ENCODE measurements at regions not wholly inside any gene's neighbourhood (a gene's known extent, or its start where the extent isn't known, plus 50 kb on each side); places are given as distances from the start of the nearest gene placed in this dataset.
A peak's percentile ranks its signal among the peaks of the same experiment; 100 is the strongest.

DNA sequence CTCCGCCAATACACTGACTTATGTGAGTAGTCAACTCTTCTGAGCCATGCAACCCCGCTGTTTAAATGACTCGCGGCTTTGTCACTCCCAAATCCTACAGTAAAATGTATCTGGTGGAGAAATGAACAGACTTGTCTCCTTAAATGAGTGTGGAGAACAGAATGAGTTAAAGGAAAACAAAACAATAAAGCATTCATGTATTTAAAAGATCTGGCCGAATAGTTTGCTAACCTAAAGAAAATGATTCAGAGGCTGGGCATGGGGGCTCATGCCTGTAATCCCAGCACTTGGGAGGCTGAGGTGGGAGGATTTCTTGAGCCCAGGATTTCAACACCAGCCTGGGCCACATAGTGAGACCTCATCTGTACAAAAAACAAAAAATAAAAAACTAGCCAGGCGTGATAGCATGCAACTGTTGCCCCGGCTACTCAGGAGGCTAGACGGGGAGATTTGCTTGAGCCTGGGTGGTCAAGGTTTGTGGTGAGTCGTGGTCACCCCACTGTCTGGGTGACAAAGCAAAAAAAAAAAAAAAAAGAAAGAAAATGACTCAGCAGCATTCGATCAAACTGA is 86.5 kb upstream of the PFKP start:
- DNase-seq, result no peak

DNA sequence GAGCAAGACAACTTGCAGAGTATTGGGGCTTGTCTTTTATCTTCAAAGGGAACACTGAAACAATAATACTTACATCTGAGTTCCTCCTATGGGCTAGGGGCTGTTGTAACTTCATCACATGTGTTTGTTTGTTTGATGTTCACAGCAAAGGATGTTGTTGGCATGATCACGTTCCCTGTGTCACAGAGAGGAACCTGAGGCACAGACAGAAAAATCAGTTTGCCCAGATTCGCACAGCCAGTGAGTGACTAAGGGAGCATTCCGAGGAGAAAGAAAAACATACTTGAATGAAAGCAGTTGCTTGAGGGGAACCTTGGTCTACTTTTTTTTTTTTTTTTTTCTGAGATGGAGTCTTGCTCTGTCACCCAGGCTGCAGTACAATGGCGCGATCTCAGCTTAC is 87.2 kb upstream of the PFKP start:
- no peak for DNase-seq

DNA sequence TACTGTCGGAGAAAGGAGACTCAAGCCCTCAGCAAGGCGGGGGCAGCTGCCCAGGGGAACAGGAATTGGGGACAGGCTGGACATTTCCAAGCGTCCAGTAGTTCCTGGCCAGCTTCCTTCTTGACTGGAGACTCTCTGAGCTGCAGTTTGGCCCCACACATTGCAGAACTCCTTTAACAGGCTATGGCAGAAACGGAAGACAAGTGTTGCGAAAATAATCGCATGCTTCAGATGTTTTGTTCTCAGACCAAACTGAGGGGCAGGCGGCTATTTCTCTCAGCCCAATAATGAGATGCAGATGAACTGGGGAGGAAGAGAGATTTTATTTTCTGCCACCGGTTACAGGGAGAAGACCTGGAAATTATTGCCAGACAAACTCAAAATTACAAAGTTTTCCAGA is 88.0 kb upstream of the PFKP start:
- DNase-seq, result no peak

DNA sequence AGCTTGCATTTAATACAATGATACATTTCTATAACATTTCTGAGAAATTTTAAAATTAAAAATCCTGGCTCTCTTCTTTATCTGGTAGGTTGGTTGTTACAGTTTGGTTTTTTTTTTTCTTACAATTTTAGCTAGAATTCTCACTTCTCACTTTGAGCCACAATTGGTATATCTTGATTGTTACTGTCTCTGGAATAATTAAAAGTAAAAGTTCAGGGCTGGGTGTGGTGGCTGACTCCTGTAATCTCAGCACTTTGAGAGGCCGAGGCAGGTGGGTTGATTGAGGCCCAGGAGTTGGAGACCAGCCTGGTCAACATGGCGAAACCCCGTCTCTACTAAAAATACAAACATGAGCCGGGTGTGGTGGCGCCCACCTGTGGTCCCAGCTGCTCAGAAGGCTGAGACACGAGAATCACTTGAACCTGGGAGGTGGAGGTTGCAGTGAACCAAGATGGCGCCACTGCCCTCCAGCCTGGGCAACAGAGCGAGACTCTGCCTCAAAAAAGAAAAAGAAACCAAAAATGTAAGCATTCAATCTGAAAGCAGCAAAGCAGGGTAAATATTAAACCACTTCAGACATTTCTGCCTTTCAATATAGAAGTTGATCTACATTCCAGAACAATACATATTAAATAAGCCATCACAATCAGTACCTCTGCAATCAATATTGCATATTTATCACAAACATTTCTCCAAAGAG is 88.6 kb upstream of the PFKP start:
- DNase-seq, result no peak

DNA sequence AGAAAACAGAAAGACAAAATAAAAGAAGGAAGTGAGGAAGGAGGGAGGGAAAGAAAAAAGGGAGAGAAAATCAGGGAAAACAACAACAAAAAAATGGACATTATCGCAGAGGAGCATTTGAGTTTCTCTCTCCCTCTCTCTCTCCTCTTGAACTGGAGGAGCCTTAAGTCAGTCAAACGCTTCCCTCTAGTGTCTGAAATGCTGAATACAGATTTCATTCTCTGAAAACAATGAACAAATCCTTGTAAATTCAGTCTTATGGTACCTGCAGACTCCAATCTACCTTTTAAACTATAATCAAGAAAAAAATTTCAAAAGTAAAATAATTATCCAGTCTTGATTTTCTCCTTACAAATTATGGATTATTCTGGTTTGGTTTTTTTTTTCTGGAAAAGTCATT is 89.2 kb upstream of the PFKP start:
- DNase-seq, result peak; percentile 43

DNA sequence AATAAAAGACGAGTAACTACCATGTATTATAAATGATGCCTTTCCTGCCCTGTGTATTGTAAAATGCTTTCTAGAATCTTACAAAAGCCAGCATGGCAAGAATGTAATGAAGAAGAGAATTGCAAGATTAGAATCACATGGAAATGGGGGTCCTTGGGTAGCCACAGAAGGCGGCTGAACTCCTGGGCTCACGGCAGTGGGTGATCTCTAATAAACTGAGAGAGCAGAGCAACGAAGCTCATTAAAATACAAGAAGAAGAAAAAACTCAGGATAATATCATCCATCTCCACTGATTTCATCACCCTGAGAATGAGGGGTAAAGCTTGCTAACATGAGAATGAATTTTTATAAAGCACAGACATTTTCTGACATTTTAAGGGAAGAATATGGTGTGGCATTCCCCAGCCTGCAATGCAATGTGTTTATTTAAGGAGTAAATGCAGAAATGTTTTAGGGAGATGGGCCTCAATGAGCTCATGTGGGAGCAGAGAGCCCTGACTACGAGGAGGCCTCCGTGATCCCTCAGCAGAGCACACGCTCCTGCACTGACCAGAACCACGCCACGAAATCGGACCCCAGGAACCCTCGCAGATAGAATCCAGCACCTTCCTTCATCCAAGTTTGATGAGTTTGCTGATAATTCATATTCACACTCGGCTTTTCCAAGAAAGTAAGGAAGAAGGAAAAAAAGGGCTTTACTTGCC is 92.7 kb upstream of the PFKP start:
- no peak for DNase-seq

DNA sequence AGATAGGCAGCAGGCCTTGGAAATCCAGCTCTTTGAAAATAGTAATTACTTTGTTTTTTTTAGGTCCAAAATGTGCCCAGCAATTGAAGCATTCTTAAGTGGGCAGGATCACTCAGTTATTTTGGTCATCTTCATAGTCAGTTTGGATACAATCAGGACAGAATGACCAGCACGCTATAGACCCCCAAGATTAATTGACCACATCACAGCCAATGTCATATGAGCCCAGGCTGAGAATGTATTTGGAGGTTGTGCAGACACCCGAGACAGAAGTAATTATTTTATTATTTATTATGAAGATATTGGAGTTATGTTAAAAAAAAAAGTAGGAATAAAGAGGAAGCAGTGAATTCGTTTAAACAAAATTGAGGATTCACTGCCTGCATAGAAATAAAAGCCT is 93.3 kb upstream of the PFKP start:
- no peak for DNase-seq

DNA sequence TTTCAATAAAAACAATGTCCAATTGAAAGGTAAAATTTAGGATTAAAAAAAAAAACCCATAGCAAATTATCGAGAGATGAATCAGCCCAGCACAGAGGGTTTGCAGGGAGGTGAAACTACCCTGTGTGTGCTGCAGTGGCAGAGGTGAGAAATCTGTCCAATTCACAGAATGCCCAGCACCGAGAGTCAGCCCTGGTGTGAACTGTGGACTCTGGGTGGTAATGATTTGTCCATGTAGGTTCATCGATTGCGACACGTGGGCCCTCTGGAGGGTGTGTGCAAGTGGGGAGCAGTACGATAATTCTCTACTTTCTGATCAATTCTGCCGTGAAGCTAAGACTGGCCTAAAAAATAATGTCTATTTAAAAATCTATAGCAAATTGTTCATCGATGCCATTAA is 94.5 kb upstream of the PFKP start:
- no peak for DNase-seq

DNA sequence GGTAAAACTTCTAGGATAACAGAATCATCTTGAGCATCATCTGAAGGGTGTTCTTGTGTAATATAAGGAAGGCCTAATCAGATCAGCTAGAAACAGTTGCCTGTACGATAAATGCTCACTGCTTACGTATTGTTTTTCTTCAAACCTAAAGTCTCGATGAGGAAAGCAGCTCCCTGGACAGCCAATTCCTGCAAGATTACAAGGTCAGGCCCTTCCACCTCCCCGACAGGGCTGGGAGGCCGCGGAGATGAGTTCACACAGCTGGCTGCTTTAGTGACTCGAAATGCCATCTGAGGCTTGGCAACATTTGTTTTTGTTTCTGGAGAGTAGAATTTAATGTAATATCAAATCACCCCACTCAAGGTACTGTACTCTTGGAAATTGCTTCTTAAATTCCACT is 95.1 kb upstream of the PFKP start:
- DNase-seq, result no peak

DNA sequence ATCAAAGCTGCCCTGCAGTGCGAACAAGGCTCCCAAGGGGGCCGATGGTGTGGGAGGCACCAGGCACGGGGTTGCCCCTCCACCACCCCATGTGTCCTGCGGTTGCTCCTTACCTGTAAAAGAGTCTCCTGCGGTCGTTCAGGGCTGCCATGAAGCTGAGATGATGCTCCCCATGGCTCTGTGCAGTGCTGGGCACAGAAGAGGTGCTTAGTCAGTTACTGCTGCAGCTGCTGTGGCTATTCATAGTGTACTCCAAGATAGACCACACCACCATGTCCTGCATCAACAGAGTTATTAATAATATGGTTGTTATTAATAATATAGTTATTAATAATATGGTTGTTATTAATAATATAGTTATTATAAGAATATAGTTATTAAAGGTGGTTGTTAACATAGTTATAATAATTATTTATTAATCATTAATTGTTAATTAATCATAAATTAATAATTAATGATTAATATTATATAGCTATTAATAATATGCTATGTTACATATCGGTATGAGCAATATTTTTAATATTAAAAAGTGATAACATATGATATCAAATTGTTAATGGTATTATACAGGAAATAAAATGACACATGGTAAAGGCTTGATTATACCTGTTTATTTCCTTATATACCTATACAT is 97.0 kb upstream of the PFKP start:
- no peak for DNase-seq

DNA sequence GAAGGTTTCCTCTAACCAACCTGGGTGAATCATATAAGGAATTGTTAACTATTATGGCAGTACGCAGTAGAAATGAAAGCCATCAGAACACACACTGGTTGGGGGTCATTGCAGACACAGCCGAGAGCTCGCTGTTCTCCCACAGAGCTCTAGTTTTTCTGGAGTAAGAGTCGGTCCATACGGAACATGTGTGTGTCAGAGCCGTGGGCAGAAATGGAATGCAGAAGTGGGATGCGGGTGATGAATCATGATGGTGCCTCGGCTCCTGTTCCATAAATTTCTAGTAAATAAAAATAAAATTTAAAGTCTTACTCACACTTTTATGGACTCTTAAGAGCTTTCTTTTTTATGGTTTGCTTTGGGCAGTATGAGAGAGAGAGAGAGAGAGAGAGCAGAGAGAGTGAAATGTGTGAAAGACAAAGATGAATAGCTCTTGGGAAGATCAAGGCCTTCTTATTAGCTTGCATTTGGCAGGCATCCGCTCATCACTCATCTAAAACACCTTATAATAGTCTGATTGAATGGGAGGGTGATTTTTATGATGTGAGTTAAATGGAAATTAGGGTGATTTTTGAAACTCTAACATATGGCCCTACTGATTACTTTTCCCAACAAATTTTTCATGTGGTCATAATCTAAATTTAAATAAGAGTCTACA is 98.8 kb upstream of the PFKP start:
- no peak for DNase-seq

DNA sequence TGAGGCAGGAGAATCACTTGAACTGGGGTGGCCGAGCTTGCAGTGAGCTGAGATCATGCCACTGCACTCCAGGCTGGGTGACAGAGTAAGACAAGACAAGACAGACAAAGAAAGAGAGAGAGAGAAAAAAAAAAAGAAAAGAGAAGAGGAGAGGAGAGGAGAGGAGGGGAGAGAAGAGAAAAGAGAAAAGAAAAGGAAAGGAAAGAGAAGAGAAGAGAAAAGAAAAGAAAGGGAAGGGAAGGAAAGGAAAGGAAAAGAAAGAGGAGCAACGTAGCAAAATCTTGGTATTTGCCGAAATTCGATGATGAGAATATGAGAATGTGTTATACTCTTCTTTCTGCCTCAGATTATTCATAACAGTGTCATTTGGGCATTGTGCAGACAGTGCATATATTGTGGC is 101.2 kb upstream of the PFKP start:
- DNase-seq, result no peak

DNA sequence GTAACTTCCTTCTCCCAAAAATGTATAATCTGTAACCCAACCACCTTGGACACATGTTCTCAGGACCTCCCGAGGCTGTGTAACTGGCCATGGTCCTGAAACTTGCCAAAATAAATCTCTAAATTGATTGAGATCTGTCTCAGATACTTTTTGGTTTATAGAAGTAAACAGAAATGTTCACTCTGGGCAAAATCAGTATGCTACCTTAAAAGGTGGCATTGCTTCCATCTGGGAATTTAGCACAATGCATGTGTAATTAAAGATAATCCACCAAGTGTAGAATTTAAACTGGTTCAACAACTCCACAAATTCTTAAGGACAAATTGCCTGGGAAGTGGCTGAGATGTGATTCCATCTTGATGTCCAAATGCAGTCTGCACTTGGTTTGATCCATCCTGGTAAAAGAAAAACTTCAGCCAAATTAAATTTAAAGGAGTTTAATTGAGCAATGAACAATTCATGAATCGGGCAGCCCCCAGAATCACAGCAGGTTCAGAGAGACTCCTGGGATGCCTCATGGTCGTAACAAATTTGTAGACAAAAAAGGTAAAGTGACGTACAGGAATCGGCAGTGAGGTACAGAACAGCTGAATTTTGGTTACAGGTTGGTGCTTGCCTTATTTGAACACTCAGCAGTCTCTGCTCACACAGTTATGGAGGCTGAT is 102.6 kb upstream of the PFKP start:
- DNase-seq, result no peak

DNA sequence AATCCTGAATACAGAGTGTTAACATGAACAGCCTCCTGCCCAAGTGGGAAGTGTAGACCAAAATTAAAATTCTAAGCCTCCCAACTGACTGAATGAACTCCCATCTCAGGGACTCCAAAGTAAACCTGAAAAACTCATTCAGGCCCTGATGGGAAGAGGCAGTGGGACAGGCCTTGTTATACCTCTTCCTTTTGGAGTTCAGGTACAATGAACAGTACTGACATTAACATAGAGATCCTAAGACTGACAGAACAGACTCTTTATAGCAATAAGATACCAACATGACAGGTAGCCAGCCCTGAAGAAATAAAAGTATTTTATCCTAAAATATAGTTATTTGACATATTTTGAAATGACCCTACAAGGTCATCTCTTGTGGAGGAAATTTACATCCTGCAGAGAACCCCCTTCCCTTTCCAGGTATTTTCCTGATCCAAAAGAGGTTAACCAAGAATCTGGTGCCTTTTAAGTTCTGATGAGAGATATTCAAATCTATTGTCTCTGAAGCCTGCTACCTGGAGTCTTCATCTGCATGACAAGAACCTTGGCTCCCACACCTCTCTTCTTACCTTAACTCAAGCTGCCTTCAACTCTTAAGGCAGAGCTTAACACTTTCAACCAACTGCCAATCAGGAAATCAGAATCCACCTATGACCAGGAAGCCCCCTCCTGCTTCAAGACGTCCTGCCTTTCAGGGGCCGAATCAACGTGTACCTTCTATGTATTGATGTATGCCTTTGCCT is 103.3 kb upstream of the PFKP start:
- no peak for DNase-seq

DNA sequence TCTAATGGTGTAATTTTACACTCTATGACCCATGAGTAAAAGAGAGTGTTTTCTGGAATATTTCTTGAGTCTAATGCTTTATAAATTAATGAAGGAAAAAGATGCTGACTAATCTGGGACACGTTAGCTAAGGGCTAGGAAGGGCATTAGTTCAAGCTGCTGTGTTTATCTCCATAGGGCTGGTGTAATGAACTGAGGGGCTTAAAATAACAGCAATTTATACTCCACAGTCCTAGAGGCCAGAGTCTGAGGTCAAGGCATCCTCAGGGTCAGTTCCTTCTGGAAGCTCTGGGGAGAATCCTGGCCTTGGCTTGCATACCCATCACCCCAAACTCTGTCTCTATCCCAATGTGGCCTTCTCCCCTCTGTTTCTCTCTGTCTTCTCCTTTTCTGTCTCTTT is 105.2 kb upstream of the PFKP start:
- DNase-seq, result no peak

DNA sequence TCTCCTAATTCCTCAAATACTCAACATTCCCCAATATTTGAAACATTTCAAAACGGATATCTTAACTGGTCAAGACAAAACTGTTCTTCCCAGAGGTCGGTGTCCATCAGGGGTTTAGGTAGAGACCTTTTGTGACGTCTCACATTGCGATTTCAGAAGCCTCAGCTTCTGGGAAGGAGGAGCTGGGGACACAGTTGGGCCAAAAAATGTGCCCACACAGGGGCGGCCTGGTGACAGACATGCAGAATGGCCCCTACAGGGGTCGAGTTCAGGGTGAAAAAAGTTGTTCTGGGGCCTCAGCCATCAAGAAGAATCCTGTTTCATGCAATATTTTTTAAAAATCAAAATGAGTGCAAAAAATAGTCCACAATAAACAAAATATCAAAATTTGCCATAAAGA is 108.7 kb upstream of the PFKP start:
- DNase-seq, result no peak

DNA sequence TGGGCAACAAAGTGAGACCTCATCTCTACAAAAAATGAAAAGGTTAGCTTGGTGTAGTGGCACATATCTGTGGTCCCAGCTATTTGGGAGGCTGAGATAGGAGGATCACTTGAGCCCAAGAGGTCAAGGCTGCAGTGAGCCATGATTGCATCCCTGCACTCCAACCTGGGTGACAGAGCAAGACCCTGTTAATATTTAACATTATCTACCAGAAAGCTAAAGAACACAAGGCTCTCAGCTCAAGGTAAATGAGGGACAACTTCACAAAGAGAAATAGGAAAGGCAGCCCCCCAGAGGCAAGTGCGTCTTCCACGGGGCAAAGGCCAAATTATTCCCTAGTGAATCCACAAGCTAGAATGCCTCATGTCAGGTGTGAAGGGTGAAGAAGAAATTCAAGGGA is 109.6 kb upstream of the PFKP start:
- DNase-seq, result no peak

DNA sequence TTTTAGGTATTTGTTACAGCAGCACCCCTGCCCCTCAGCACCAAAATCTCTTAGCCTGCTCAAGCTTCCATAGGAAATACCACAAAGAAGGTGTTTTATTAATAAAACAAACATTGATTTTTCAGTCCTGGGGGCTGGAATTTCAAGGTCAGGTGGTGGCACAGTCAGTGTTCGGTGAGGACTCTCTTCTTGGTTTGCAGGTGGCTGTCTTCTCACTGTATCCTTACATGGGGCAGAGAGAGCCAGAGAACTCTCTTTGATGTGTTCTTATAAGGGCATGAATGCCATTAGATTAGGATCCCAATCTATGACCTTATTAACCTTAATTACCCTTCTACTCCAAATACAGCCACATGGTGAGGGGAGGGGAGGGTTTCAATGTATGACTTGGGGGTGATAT is 112.3 kb upstream of the PFKP start:
- DNase-seq, result no peak

DNA sequence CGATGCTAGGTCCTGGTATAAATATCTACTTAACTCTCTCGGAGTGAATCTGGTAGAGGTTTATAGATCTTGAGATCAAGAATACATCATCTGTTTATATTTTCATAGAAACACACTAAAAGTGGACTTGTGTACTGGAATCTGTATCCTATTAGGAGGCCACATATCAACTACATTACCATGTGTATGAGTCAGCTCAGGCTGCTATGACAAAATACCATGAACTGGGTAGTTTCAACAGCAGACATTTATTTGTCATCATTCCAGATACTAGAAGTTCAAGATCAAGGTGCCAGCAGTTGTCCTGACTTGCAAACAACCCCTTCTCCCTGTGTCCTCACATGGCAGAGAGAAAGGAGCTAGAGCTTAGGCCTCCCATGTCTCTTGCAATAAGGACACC is 113.9 kb upstream of the PFKP start:
- DNase-seq, result no peak

DNA sequence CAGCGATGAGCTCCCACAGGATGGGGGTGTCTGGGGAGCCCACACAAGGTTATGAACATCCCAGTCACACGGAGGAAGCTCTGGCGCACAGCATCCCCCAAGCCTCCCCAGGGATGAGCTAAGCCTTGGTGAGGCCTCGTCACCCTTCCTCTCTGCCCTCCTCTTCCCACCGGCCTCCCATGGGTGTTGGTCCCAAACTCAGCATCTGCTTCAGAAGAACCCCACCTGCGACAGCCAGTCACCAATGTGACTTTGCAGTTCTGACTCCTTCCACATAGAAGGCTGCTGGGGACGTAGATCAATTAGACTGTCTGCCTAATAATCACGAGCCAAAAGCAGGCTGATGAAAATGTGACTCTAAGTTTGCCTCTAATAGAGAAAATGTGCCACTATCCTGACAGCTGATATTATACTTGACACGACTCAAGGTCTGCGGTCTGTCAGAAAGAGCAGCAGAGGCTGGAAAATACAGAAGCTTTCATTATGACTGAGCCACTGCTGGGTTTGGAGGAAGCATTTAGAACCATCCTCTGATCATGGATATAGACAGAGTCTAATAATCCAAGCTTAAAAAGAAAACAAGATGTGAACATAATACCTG is 116.0 kb upstream of the PFKP start:
- no peak for DNase-seq

DNA sequence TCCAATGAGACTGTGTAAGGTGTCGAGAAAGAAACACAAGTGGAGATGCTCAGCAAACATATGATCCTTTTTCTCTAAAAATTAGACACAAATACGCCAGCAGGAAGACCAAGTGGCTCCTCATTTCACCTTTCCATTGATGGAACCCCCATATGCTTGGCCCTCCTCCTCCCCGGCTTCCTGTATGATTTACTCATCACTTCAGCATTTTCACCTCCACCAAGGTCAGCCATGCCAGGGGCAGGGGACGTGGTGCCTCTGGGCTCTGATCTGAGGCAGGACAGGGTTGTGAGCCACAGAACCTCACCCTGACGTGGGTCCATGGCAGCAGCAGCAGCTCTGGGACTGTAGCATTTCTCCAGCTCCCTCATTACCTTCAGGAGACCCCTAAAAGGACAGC is 116.8 kb upstream of the PFKP start:
- DNase-seq, result no peak

DNA sequence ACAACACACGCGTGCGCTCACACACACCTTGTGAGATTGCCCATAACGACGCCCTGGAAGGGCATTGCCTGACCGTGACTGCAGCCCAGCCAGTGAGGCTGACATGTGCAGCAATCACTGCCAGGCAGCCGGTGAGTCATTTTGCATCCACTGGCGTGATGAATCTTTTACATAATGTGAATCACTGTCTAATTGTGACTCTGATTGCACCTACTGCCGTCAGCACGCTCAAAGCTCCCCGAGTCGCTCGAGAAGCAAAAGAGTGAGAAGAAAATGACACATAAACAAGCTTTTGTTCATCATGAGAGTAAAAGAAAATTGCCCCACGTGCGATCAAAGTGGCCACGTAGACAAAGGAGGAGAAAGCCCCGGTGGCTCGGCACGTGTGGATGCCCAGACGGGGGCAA is 117.4 kb upstream of the PFKP start:
- DNase-seq, result no peak

All from NCI-H345 (cell line).